PC-9 (cell line): ENCODE measurements at regions not wholly inside any gene's neighbourhood (a gene's known extent, or its start where the extent isn't known, plus 50 kb on each side); places are given as distances from the start of the nearest gene placed in this dataset.

Experiments used
- CTCF ChIP-seq: fragments of 200-600 bp; sonication (generic); conservative IDR thresholded peaks from 2 replicates; pipeline ENCODE4 v1.6.1; 2017; ENCODE audit warnings: mixed run types, antibody characterized with exemption, mild to moderate bottlenecking, moderate library complexity
- EZH2 ChIP-seq: fragments of 200-600 bp; sonication (generic); IDR thresholded peaks from 2 replicates; pipeline ENCODE4 v1.8.0; 2017; ENCODE audit warnings: antibody characterized with exemption, low read depth

GRCh38 chr9:107792596-107792995 is 303.0 kb upstream of the KLF4 start:
- TF ChIP-seq CTCF = no peak
- no peak for TF ChIP-seq EZH2
